ENCODE measurements at regions not wholly inside any gene's neighbourhood (a gene's known extent, or its start where the extent isn't known, plus 50 kb on each side); places are given as distances from the start of the nearest gene placed in this dataset.

GRCh38 chr4:104044369-104044768 lies 324.6 kb upstream of the TACR3 start:
- Histone ChIP-seq H3K36me3 (ENCODE audit: control insufficient read depth, insufficient read depth, low read length) (no peaks in the 10 kb centered on the region), H3K4me3 (replicated peaks; ENCODE audit: low read depth, low read length) (no peak overlapping the region), H3K27me3 (replicated peaks; ENCODE audit: control insufficient read depth, insufficient read depth, low read length) (no peaks in the 10 kb centered on the region)
- no peak for TF ChIP-seq CTCF (IDR thresholded peaks at IDR 0.05; ENCODE audit: insufficient read depth, low read length, poor library complexity, severe bottlenecking)
- DNase-seq (ENCODE audit: extremely low read depth, insufficient read length) = no peak

- Histone ChIP-seq H3K4me3 (replicated peaks; ENCODE audit: low read depth, low read length) (no peak overlapping the region), H3K36me3 (ENCODE audit: control insufficient read depth, insufficient read depth, low read length) (no peaks in the 10 kb centered on the region), H3K27me3 (replicated peaks; ENCODE audit: control insufficient read depth, insufficient read depth, low read length) (no peaks in the 10 kb centered on the region)
- DNase-seq (ENCODE audit: extremely low read depth, insufficient read length) = no peak
- TF ChIP-seq CTCF (IDR thresholded peaks at IDR 0.05; ENCODE audit: insufficient read depth, low read length, poor library complexity, severe bottlenecking) = no peak
These were observed 313.1 kb upstream of the TACR3 start for GRCh38 chr4:104032896-104033295.

- no peaks in the 10 kb centered on the region for H3K27me3 ChIP-seq (replicated peaks; ENCODE audit: control insufficient read depth, insufficient read depth, low read length)
- no peaks in the 10 kb centered on the region for H3K36me3 ChIP-seq (ENCODE audit: control insufficient read depth, insufficient read depth, low read length)
- H3K4me3 ChIP-seq (replicated peaks; ENCODE audit: low read depth, low read length) = no peak overlapping the region
- no peak for TF ChIP-seq CTCF (IDR thresholded peaks at IDR 0.05; ENCODE audit: insufficient read depth, low read length, poor library complexity, severe bottlenecking)
- DNase-seq (ENCODE audit: extremely low read depth, insufficient read length) = no peak
These were observed 305.5 kb upstream of the TACR3 start for GRCh38 chr4:104025251-104025650.

GRCh38 chr4:104022831-104023230 lies 303.0 kb upstream of the TACR3 start:
- H3K27me3 ChIP-seq (replicated peaks; ENCODE audit: control insufficient read depth, insufficient read depth, low read length) = no peaks in the 10 kb centered on the region
- DNase-seq (ENCODE audit: extremely low read depth, insufficient read length) = peak; percentile 9
- H3K4me3 ChIP-seq (replicated peaks; ENCODE audit: low read depth, low read length) = no peak overlapping the region
- no peaks in the 10 kb centered on the region for H3K36me3 ChIP-seq (ENCODE audit: control insufficient read depth, insufficient read depth, low read length)
- TF ChIP-seq CTCF (IDR thresholded peaks at IDR 0.05; ENCODE audit: insufficient read depth, low read length, poor library complexity, severe bottlenecking) = no peak

- no peak for DNase-seq (ENCODE audit: extremely low read depth, insufficient read length)
- no peaks in the 10 kb centered on the region for H3K27me3 ChIP-seq (replicated peaks; ENCODE audit: control insufficient read depth, insufficient read depth, low read length)
- H3K36me3 ChIP-seq (ENCODE audit: control insufficient read depth, insufficient read depth, low read length) = no peaks in the 10 kb centered on the region
- no peak for TF ChIP-seq CTCF (IDR thresholded peaks at IDR 0.05; ENCODE audit: insufficient read depth, low read length, poor library complexity, severe bottlenecking)
- H3K4me3 ChIP-seq (replicated peaks; ENCODE audit: low read depth, low read length) = no peak overlapping the region
These were observed 302.4 kb upstream of the TACR3 start for GRCh38 chr4:104022226-104022625.

GRCh38 chr4:104020641-104021040 lies 300.9 kb upstream of the TACR3 start:
- H3K4me3 ChIP-seq (replicated peaks; ENCODE audit: low read depth, low read length) = no peak overlapping the region
- H3K36me3 ChIP-seq (ENCODE audit: control insufficient read depth, insufficient read depth, low read length) = no peaks in the 10 kb centered on the region
- no peak for TF ChIP-seq CTCF (IDR thresholded peaks at IDR 0.05; ENCODE audit: insufficient read depth, low read length, poor library complexity, severe bottlenecking)
- H3K27me3 ChIP-seq (replicated peaks; ENCODE audit: control insufficient read depth, insufficient read depth, low read length) = no peaks in the 10 kb centered on the region
- DNase-seq (ENCODE audit: extremely low read depth, insufficient read length) = no peak

Measured in GM06990 (cell line).